GM12878 (cell line): ENCODE measurements at regions not wholly inside any gene's neighbourhood (a gene's known extent, or its start where the extent isn't known, plus 50 kb on each side); places are given as distances from the start of the nearest gene placed in this dataset.

Experiments used
- ATAC-seq: fragments of 200-7000 bp; cut with Tn5 transposase; 3 replicates; pipeline ENCODE4 v1.9.1; 2020; ENCODE audit warnings: mild to moderate bottlenecking, moderate library complexity
- BruUV-seq: library from RNA; stranded (reverse); fragments of 400-500 nt; replicated peaks from 2 replicates; lab custom pipeline; 2021; lab: Mats Ljungman, UMichigan
- CTCF ChIA-PET: fragments of 300-600 bp; sonication (Branson Sonifier 250); formaldehyde crosslinking; extraction: SDS; loops from one replicate; lab custom pipeline; 2021; ENCODE audit warnings: inconsistent platforms; lab: Yijun Ruan, JAX
- POLR2A ChIA-PET: fragments of 350-600 bp; formaldehyde crosslinking; extraction: SDS; loops from one replicate; lab custom pipeline; 2021; ENCODE audit warnings: inconsistent platforms; lab: Charles Lee
- RAD21 ChIA-PET: fragments of 300-600 bp; sonication (Branson Sonifier 250); formaldehyde crosslinking; loops from one replicate; lab custom pipeline; 2023; ENCODE audit warnings: antibody characterized with exemption; ENCODE audit not compliant: unreplicated experiment; lab: Charles Lee
- SMC1A ChIA-PET: fragments of 300-600 bp; sonication (Branson Sonifier 250); formaldehyde crosslinking; loops from one replicate; lab custom pipeline; 2023; ENCODE audit not compliant: unreplicated experiment, uncharacterized antibody; lab: Charles Lee
- DNase-seq: peaks from one replicate; pipeline ENCODE4 v3.0.0-alpha.2; 2011; ENCODE audit warnings: low read depth, low spot score
- FAIRE-seq: peaks from 3 replicates; lab custom pipeline; 2011; peaks lifted over from hg19 to GRCh38; lab: Jason Lieb, UNC
- H2AFZ ChIP-seq: 2 replicates; pipeline ENCODE4 v1.6.0; 2011; ENCODE audit warnings: low read depth, low read length, control low read depth; ENCODE audit not compliant: control insufficient read depth
- H3K27ac ChIP-seq: 2 replicates; pipeline ENCODE4 v1.5.1; 2011; ENCODE audit warnings: control low read depth; ENCODE audit not compliant: control insufficient read depth, insufficient read depth
- H3K27me3 ChIP-seq, 2 experiments: replicated peaks in 1 of 2; 2 replicates each; pipeline versions ENCODE4 v1.6.0 to v1.6.1; 2011; ENCODE audit warnings: low read length in 1 of 2; ENCODE audit not compliant: control insufficient read depth in 2 of 2, insufficient read depth in 2 of 2
- H3K36me3 ChIP-seq, 2 experiments: 2 replicates each; pipeline ENCODE4 v1.5.1; 2011; ENCODE audit warnings: low read length in 1 of 2; ENCODE audit not compliant: control insufficient read depth in 2 of 2, insufficient read depth in 2 of 2
- H3K4me1 ChIP-seq: 2 replicates; pipeline ENCODE4 v1.6.1; 2011; ENCODE audit warnings: mild to moderate bottlenecking, low read length, moderate library complexity, mixed read lengths; ENCODE audit not compliant: control insufficient read depth, insufficient read depth
- H3K4me2 ChIP-seq: 2 replicates; pipeline ENCODE4 v1.6.0; 2011; ENCODE audit warnings: control low read depth; ENCODE audit not compliant: control insufficient read depth, insufficient read depth
- H3K4me3 ChIP-seq: fragments of 200-600 bp; sonication (generic); 2 replicates; pipeline ENCODE4 v1.5.1; 2016
- H3K79me2 ChIP-seq: 2 replicates; pipeline ENCODE4 v1.6.0; 2011; ENCODE audit warnings: low read length; ENCODE audit not compliant: control insufficient read depth, insufficient read depth
- H3K9ac ChIP-seq: 2 replicates; pipeline ENCODE4 v1.8.0; 2011; ENCODE audit warnings: low read length, control low read depth, mixed read lengths; ENCODE audit not compliant: control insufficient read depth, insufficient read depth
- H3K9me3 ChIP-seq: replicated peaks from 3 replicates; pipeline ENCODE4 v1.5.1; 2011; ENCODE audit warnings: mild to moderate bottlenecking, low read length; ENCODE audit not compliant: control insufficient read depth, insufficient read depth
- H4K20me1 ChIP-seq: 2 replicates; pipeline ENCODE4 v1.6.0; 2011; ENCODE audit not compliant: control insufficient read depth, insufficient read depth
- CREB1 ChIP-seq: IDR thresholded peaks from 2 replicates; pipeline ENCODE4 v1.6.1; 2012; ENCODE audit warnings: low read depth, mild to moderate bottlenecking, inconsistent platforms
- NFYA ChIP-seq: IDR thresholded peaks from 2 replicates; pipeline ENCODE4 v1.6.1; 2011; ENCODE audit warnings: low read depth, mild to moderate bottlenecking, low read length, improper control_type of control experiment, borderline replicate concordance
- NRF1 ChIP-seq: conservative IDR thresholded peaks from 2 replicates; pipeline ENCODE4 v1.6.1; 2011; ENCODE audit warnings: mild to moderate bottlenecking, low read depth, low read length, improper control_type of control experiment
- POLR2AphosphoS5 ChIP-seq: IDR thresholded peaks from 2 replicates; pipeline ENCODE4 v1.6.1; 2011; ENCODE audit warnings: mild to moderate bottlenecking, low read length, inconsistent platforms
- SMAD5 ChIP-seq: IDR thresholded peaks from 2 replicates; pipeline ENCODE4 v1.6.1; 2016; ENCODE audit warnings: antibody characterized with exemption, low read depth
- SPI1 ChIP-seq: IDR thresholded peaks from 2 replicates; pipeline ENCODE4 v1.6.1; 2011; ENCODE audit warnings: low read depth, mild to moderate bottlenecking, low read length, moderate library complexity, borderline replicate concordance; ENCODE audit not compliant: insufficient read depth
- SRF ChIP-seq, 2 experiments: IDR thresholded peaks; 2 replicates each; pipeline ENCODE4 v1.6.1; 2011; ENCODE audit warnings: low read depth in 2 of 2, low read length in 2 of 2, mild to moderate bottlenecking in 1 of 2, moderate library complexity in 1 of 2
- STAT1 ChIP-seq: fragments of 450-650 bp; conservative IDR thresholded peaks from 2 replicates; pipeline ENCODE4 v1.6.1; 2014; ENCODE audit warnings: antibody characterized with exemption, mild to moderate bottlenecking
- SUPT20H ChIP-seq: IDR thresholded peaks from 2 replicates; pipeline ENCODE4 v1.6.1; 2011; ENCODE audit warnings: low read depth, mild to moderate bottlenecking, low read length, moderate library complexity, borderline replicate concordance; ENCODE audit not compliant: control insufficient read depth
- TARDBP ChIP-seq: IDR thresholded peaks from 2 replicates; pipeline ENCODE4 v1.6.1; 2016; ENCODE audit warnings: borderline replicate concordance
- WGBS: methylation state at CpG from one replicate; pipeline ENCODE4 v1.1.6; 2016; ENCODE audit warnings: low lambda C conversion rate; ENCODE audit not compliant: insufficient replicate concordance, insufficient coverage; ENCODE audit errors: missing lambda C conversion rate; 5-methylcytosine and 5-hydroxymethylcytosine counted together
- in situ Hi-C: fragments of 300-500 bp; cut with MboI; formaldehyde crosslinking; loops from 9 replicates; pipeline ENCODE4 v1.14.3; 2018; ENCODE audit warnings: mixed read lengths
- intact Hi-C: fragments of 100-400 bp; cut with micrococcal nuclease; formaldehyde crosslinking; loops from one replicate; pipeline ENCODE4 v1.14.2; 2022; ENCODE audit not compliant: unreplicated experiment

DNA sequence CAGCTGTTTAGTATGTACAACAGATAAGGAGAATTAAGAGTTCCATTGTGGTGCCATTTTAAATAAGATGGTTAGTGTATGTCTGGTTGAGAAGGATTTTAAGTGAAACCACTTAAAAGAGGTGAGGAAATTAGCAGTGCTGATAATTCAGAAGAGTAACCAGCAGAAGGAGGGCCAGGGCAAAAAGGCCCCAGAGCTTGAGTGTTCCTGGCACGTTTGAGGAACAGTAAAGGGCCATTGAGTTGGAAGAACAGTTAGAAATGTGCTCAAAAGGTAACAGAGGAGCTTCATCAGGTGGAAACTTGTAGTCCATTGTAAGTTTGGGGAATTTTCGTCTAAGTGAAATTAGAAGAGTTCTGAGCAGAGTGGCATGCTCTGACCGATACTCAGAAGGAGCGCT, 606.2 kb upstream of the ZFP42 start:
- no peaks in the 10 kb centered on the region for H3K79me2 ChIP-seq
- no peaks in the 10 kb centered on the region for H4K20me1 ChIP-seq
- ChIA-PET POLR2A (no interaction called here), RAD21 (no interaction called here), SMC1A (no interaction called here), CTCF (no interaction called here)
- no peak overlapping the region for H3K9ac ChIP-seq
- no peak overlapping the region for H3K27ac ChIP-seq
- WGBS, result 21% methylated on average over 4 of the region's 4 CpGs
- H3K27me3 ChIP-seq, result no peaks in the 10 kb centered on the region
- DNase-seq, result no peak
- no peak overlapping the region for H3K4me2 ChIP-seq
- H3K4me1 ChIP-seq, result no peaks in the 10 kb centered on the region
- H3K9me3 ChIP-seq, result no peaks in the 10 kb centered on the region
- TF ChIP-seq POLR2AphosphoS5 (no peak), TARDBP (no peak), SUPT20H (no peak), SRF (IDR thresholded peaks at IDR 0.05; ENCODE audit: low read depth in 2 of 2, low read length in 2 of 2) (no peak), STAT1 (no peak)
- no TSS peak for BruUV-seq
- no peak for ATAC-seq
- in situ Hi-C loops (no loop called here), intact Hi-C loops (no loop called here)
- no peak overlapping the region for H3K4me3 ChIP-seq
- no peaks in the 10 kb centered on the region for H3K36me3 ChIP-seq
- FAIRE-seq, result no peak
- H2AFZ ChIP-seq, result no peak overlapping the region

DNA sequence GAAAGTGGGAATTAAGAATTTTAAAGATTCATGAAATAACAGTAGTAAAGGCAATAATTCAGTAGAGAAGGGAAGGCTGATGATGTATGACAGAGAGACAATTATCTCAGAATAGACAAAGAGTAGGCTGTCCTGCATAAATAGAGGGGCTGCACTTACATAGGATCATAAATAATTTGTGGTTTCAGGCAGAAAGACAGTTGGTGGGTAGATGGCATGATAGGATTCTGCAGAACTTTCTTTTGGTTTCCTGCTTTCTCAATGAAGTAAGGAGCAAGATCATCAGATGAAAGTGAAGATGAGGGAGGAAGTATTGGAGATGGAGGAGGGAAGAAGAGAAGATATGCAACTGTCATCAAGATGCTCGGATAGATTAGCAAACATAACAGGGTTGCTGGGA, 604.9 kb upstream of the ZFP42 start:
- Histone ChIP-seq H3K79me2 (no peaks in the 10 kb centered on the region), H3K36me3 (no peaks in the 10 kb centered on the region), H2AFZ (no peak overlapping the region), H3K27ac (no peak overlapping the region), H3K4me1 (no peaks in the 10 kb centered on the region), H3K9me3 (no peaks in the 10 kb centered on the region), H3K4me2 (no peak overlapping the region), H4K20me1 (no peaks in the 10 kb centered on the region), H3K27me3 (no peaks in the 10 kb centered on the region), H3K9ac (no peak overlapping the region), H3K4me3 (no peak overlapping the region)
- in situ Hi-C loops, result no loop called here
- FAIRE-seq (no peak), DNase-seq (no peak), ATAC-seq (no peak)
- intact Hi-C loops, result no loop called here
- TF ChIP-seq CREB1, result no peak
- TF ChIP-seq SMAD5, result no peak
- no peak for TF ChIP-seq NFYA
- no peak for TF ChIP-seq NRF1
- no peak for TF ChIP-seq SPI1
- BruUV-seq, result no TSS peak
- ChIA-PET RAD21 (no interaction called here), CTCF (no interaction called here), POLR2A (no interaction called here), SMC1A (no interaction called here)
- 47% methylated on average over 1 of the region's 1 CpG for WGBS
